ENCODE measurements at regions not wholly inside any gene's neighbourhood (a gene's known extent, or its start where the extent isn't known, plus 50 kb on each side); places are given as distances from the start of the nearest gene placed in this dataset.
"Not testable (repeated sequence)": the region's sequence is repeated elsewhere in the genome, so short reads cannot be mapped to it uniquely, and the experiment has no call there.

- no peak for TF ChIP-seq POLR2A (IDR thresholded peaks at IDR 0.05)
- no peak for TF ChIP-seq POLR2AphosphoS5 (IDR thresholded peaks at IDR 0.05)
- TF ChIP-seq EP300 (IDR thresholded peaks at IDR 0.05): no peak
- peak; percentile 24 to 64 (median 51) for TF ChIP-seq CTCF (IDR thresholded peaks at IDR 0.05)
- Histone ChIP-seq H3K4me3 (no peak overlapping the region), H3K9me3 (no peaks in the 10 kb centered on the region), H3K27me3 (no peaks in the 10 kb centered on the region), H3K27ac (no peak overlapping the region), H3K4me1 (peaks cover 0 to 9% (median 3%) of the 10 kb centered on the region in 4 donors), H3K36me3 (no peaks in the 10 kb centered on the region)
- peak; percentile 35 to 89 for ATAC-seq (ENCODE audit: low FRiP score in 2 of 2)
- 27 to 30% methylated on average over 12 of the region's 12 CpGs for WGBS, 2 donors
- DNase-seq: peak in 1 of 2 donors; percentile 25
These were observed 115.0 kb upstream of the SHISA3 start for GRCh38 chr4:42282081-42282901.

- 67 to 80% methylated on average over 5 of the region's 5 CpGs for WGBS, 2 donors
- ATAC-seq (ENCODE audit: low FRiP score in 2 of 2) (no peak), DNase-seq (no peak)
- Histone ChIP-seq H3K36me3 (no peaks in the 10 kb centered on the region), H3K27ac (no peak overlapping the region), H3K4me1 (peaks cover 0 to 9% (median 3%) of the 10 kb centered on the region in 4 donors), H3K27me3 (no peaks in the 10 kb centered on the region), H3K4me3 (no peak overlapping the region), H3K9me3 (no peaks in the 10 kb centered on the region)
- TF ChIP-seq POLR2AphosphoS5 (IDR thresholded peaks at IDR 0.05) (no peak), EP300 (IDR thresholded peaks at IDR 0.05) (no peak), POLR2A (IDR thresholded peaks at IDR 0.05) (no peak), CTCF (IDR thresholded peaks at IDR 0.05) (no peak)
These were observed 113.3 kb upstream of the SHISA3 start for GRCh38 chr4:42284030-42284429.

- 83 to 85% methylated on average over 4 to 5 of the region's 5 CpGs for WGBS, 2 donors
- H3K4me3 ChIP-seq; ATAC-seq (ENCODE audit: low FRiP score in 2 of 2): not testable (repeated sequence)
These were observed 108.4 kb upstream of the SHISA3 start for GRCh38 chr4:42288876-42289275.

GRCh38 chr4:42292192-42292591, 105.1 kb upstream of the SHISA3 start:
- not testable (repeated sequence) for H3K36me3 ChIP-seq; H3K9me3 ChIP-seq; H3K4me1 ChIP-seq; H3K27ac ChIP-seq; ATAC-seq (ENCODE audit: low FRiP score in 2 of 2); H3K27me3 ChIP-seq; H3K4me3 ChIP-seq
- DNase-seq: peak in 1 of 2 donors; percentile 45
- WGBS, 2 donors: 81 to 92% methylated on average over 6 to 9 of the region's 9 CpGs

More at GRCh38 chr4:42288876-42289275, 108.4 kb upstream of the SHISA3 start:
- H3K27ac ChIP-seq, H3K36me3 ChIP-seq, H3K4me1 ChIP-seq, H3K9me3 ChIP-seq, H3K27me3 ChIP-seq, DNase-seq: not testable (repeated sequence)

- Histone ChIP-seq H3K27me3 (no peaks in the 10 kb centered on the region), H3K4me1 (no peaks in the 10 kb centered on the region), H3K27ac (no peak overlapping the region), H3K36me3 (no peaks in the 10 kb centered on the region), H3K4me3 (no peak overlapping the region), H3K9me3 (no peaks in the 10 kb centered on the region)
- no peak for DNase-seq
- ATAC-seq (ENCODE audit: low FRiP score in 2 of 2): no peak
- TF ChIP-seq POLR2A (IDR thresholded peaks at IDR 0.05) (no peak), EP300 (IDR thresholded peaks at IDR 0.05) (no peak), POLR2AphosphoS5 (IDR thresholded peaks at IDR 0.05) (no peak), CTCF (IDR thresholded peaks at IDR 0.05) (no peak)
- WGBS, 2 donors: 51 to 71% methylated on average over 2 of the region's 2 CpGs
These were observed 103.1 kb upstream of the SHISA3 start for GRCh38 chr4:42293967-42294813.
